Osteocyte (in vitro differentiated cells): ENCODE measurements at regions not wholly inside any gene's neighbourhood (a gene's known extent, or its start where the extent isn't known, plus 50 kb on each side); places are given as distances from the start of the nearest gene placed in this dataset.

Source experiments
- DNase-seq: peaks from one replicate; pipeline ENCODE4 v3.0.0; 2021; ENCODE audit warnings: mixed read lengths; ENCODE audit not compliant: unreplicated experiment; ENCODE audit errors: extremely low spot score
- H3K27ac Mint-ChIP-seq: one replicate; pipeline ENCODE4 v1.8.0; 2021; ENCODE audit warnings: mild to moderate bottlenecking, mixed read lengths; ENCODE audit not compliant: unreplicated experiment
- H3K27me3 Mint-ChIP-seq: one replicate; pipeline ENCODE4 v1.8.0; 2021; ENCODE audit warnings: mixed read lengths; ENCODE audit not compliant: unreplicated experiment
- H3K36me3 Mint-ChIP-seq: one replicate; pipeline ENCODE4 v1.8.0; 2021; ENCODE audit warnings: mixed read lengths; ENCODE audit not compliant: unreplicated experiment
- H3K4me1 Mint-ChIP-seq: one replicate; pipeline ENCODE4 v1.8.0; 2021; ENCODE audit warnings: mixed read lengths; ENCODE audit not compliant: unreplicated experiment
- H3K4me3 Mint-ChIP-seq: one replicate; pipeline ENCODE4 v1.8.0; 2021; ENCODE audit warnings: mild to moderate bottlenecking, moderate library complexity, mixed read lengths; ENCODE audit not compliant: unreplicated experiment
- H3K9me3 Mint-ChIP-seq: one replicate; pipeline ENCODE4 v1.8.0; 2021; ENCODE audit warnings: mixed read lengths; ENCODE audit not compliant: unreplicated experiment
- TF ChIP-seq, protein P1 (sequence below): fragments of 200-600 bp; sonication (generic); IDR thresholded peaks from 2 replicates; pipeline ENCODE4 v1.5.0; 2021; ENCODE audit warnings: antibody characterized with exemption, mild to moderate bottlenecking, moderate library complexity

DNA sequence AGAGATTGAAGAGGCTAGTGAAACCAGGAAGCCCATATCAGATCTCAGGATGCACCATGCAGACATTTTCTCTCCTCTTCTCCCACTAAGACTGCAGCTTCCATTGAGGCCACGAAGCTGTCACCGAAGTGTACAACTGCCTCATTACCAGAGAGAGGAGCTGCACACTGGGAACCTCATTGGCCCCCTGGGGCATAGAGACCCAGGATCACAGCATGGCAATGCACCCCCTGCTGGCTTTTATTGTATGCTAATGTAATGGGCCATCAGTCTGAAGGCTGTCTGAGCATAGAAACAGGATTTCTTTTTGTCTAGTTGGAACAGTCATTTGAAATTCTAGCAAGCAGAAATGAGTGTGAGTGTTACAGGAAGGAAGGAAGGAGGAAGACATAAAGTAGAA lies 861.6 kb upstream of the CELF4 start:
- TF ChIP-seq, protein P1, sequence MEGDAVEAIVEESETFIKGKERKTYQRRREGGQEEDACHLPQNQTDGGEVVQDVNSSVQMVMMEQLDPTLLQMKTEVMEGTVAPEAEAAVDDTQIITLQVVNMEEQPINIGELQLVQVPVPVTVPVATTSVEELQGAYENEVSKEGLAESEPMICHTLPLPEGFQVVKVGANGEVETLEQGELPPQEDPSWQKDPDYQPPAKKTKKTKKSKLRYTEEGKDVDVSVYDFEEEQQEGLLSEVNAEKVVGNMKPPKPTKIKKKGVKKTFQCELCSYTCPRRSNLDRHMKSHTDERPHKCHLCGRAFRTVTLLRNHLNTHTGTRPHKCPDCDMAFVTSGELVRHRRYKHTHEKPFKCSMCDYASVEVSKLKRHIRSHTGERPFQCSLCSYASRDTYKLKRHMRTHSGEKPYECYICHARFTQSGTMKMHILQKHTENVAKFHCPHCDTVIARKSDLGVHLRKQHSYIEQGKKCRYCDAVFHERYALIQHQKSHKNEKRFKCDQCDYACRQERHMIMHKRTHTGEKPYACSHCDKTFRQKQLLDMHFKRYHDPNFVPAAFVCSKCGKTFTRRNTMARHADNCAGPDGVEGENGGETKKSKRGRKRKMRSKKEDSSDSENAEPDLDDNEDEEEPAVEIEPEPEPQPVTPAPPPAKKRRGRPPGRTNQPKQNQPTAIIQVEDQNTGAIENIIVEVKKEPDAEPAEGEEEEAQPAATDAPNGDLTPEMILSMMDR = no peak
- H3K4me3 Mint-ChIP-seq = no peak overlapping the region
- H3K27ac Mint-ChIP-seq = no peak overlapping the region
- no peaks in the 10 kb centered on the region for H3K27me3 Mint-ChIP-seq
- H3K9me3 Mint-ChIP-seq = peaks cover 13% of the 10 kb centered on the region
- no peaks in the 10 kb centered on the region for H3K36me3 Mint-ChIP-seq
- no peaks in the 10 kb centered on the region for H3K4me1 Mint-ChIP-seq
- no peak for DNase-seq

DNA sequence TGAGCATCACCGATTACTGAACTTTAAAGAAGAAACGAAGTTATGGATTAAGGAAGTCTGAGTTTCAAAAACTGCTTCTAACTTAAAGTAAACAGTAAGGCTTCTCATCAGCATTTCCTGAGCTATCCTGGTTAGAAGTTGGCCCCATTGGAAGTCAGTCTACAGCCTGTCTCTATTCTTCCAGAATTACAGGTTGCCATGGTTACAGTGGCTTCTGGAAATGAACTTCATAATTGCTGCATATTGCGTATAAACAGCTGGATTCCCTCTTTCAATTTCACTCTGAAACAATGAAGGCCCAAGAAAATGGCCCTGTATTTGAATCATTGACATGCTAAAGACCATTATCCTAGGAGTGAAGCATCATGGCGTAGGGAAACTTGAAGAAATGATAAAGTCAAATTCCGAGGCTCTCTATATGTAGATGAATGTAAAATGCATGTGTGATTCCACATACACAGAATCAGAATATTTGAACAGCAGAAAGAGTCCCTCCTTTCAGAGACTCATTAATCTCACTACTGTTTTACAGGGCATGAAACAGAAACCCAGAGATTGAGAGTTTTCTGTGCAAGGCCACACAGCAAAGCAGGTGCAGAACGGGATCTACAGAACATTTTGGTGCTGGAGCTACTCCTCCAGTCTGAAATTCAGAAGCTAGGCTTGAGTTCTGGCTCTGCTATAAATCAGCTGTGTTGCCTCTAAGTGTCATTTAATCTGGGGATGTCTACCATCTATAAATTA lies 856.4 kb upstream of the CELF4 start:
- H3K36me3 Mint-ChIP-seq = no peaks in the 10 kb centered on the region
- TF ChIP-seq, protein P1 = no peak
- peaks cover 19% of the 10 kb centered on the region for H3K9me3 Mint-ChIP-seq
- no peaks in the 10 kb centered on the region for H3K4me1 Mint-ChIP-seq
- H3K27me3 Mint-ChIP-seq = no peaks in the 10 kb centered on the region
- no peak overlapping the region for H3K27ac Mint-ChIP-seq
- DNase-seq = no peak
- no peak overlapping the region for H3K4me3 Mint-ChIP-seq

DNA sequence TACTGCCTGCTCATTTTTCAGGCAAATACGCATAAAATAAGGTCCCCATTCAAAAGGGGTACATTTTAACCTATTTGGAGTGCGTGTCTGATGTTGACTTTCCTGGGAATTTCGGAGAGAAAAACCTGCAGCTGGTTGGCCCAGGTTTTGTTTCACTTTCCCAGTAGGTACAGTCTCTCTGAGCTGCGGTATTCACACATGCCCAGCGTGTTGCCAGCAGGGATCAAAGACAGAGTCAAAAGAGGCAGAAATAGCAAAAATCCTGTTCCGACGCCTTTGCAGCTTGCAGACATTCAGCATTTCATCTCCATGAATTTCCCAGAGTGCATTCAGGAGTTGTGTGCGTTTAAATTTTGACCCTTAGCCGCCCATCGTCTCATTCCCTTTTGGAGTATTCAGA lies 855.4 kb upstream of the CELF4 start:
- Mint-ChIP-seq H3K27ac (no peak overlapping the region), H3K4me3 (no peak overlapping the region)
- TF ChIP-seq, protein P1 = no peak

DNA sequence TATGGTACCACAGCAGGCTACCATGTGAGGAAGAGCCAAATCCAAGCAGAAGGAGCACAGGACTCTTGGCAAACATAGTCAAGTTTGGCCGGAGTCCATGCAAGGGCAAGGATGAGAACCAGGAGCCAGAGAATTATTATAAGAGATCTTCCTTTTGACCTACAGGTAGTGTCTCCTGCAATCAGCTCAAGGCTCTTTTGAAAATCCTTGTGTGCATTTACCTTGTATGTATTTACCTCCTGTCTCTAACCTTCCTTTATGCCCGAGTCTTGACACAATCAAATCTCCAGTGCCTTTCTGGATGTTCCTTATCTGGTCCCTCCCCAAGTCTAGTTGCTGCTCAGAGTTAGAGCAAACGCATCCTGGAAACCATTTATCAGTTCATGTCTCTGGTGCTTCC lies 855.0 kb upstream of the CELF4 start:
- no peaks in the 10 kb centered on the region for H3K27me3 Mint-ChIP-seq
- DNase-seq = no peak
- no peaks in the 10 kb centered on the region for H3K4me1 Mint-ChIP-seq
- H3K36me3 Mint-ChIP-seq = no peaks in the 10 kb centered on the region
- TF ChIP-seq, protein P1 = no peak
- H3K27ac Mint-ChIP-seq = no peak overlapping the region
- peaks cover 19% of the 10 kb centered on the region for H3K9me3 Mint-ChIP-seq
- H3K4me3 Mint-ChIP-seq = no peak overlapping the region

More for the DNA sequence above, 855.4 kb upstream of the CELF4 start:
- H3K9me3 Mint-ChIP-seq = peaks cover 19% of the 10 kb centered on the region
- H3K27me3 Mint-ChIP-seq = no peaks in the 10 kb centered on the region
- no peaks in the 10 kb centered on the region for H3K4me1 Mint-ChIP-seq
- H3K36me3 Mint-ChIP-seq = no peaks in the 10 kb centered on the region
- no peak for DNase-seq

DNA sequence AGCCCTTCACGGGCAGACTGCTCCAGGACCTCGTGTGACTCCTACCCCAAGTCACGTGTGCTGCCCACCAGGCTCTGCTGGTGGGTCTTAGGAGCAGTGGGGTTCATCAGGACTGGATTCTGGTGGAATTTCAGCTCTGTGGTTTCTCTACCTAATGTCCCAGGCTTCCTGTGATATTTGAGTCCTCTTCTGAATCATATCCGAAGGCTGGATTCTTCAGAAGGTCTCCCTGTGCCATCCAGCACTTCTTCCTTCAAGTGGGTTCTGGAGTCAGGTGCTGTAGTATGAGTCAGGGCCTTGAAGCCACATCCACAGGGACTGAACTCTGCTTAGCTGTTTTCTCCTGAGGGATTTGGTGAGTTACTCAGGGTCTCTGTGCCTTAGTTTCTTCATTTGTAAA lies 850.2 kb upstream of the CELF4 start:
- Mint-ChIP-seq H3K4me1 (no peaks in the 10 kb centered on the region), H3K27ac (no peak overlapping the region), H3K27me3 (no peaks in the 10 kb centered on the region), H3K4me3 (no peak overlapping the region), H3K36me3 (no peaks in the 10 kb centered on the region), H3K9me3 (peaks cover 19% of the 10 kb centered on the region)
- TF ChIP-seq, protein P1 = no peak
- no peak for DNase-seq
